HG02642 (cell line): ENCODE measurements at regions not wholly inside any gene's neighbourhood (a gene's known extent, or its start where the extent isn't known, plus 50 kb on each side); places are given as distances from the start of the nearest gene placed in this dataset.
"Not testable (repeated sequence)": the region's sequence is repeated elsewhere in the genome, so short reads cannot be mapped to it uniquely, and the experiment has no call there.

Experiments
- ATAC-seq: cut with Tn5 transposase; IDR thresholded peaks from one replicate; pipeline ENCODE4 v1.9.1; 2021; ENCODE audit warnings: mild to moderate bottlenecking; ENCODE audit not compliant: unreplicated experiment, poor library complexity

GRCh38 chr1:163562355-163562754 lies 240.6 kb downstream of the NUF2 start:
- no peak for ATAC-seq

GRCh38 chr1:163565166-163565565 lies 243.4 kb downstream of the NUF2 start:
- no peak for ATAC-seq

- ATAC-seq: no peak
Observed at GRCh38 chr1:163570071-163570470, 248.3 kb downstream of the NUF2 start.

- ATAC-seq: no peak
Observed at GRCh38 chr1:163571950-163572349, 250.2 kb downstream of the NUF2 start.

- ATAC-seq: no peak
Observed at GRCh38 chr1:163574119-163574518, 252.4 kb downstream of the NUF2 start.

GRCh38 chr1:163580926-163581325 lies 259.2 kb downstream of the NUF2 start:
- no peak for ATAC-seq

- no peak for ATAC-seq
Observed at GRCh38 chr1:163583661-163584181, 262.0 kb downstream of the NUF2 start.

- no peak for ATAC-seq
Observed at GRCh38 chr1:163585796-163586195, 264.0 kb downstream of the NUF2 start.

- no peak for ATAC-seq
Observed at GRCh38 chr1:163588796-163589195, 267.0 kb downstream of the NUF2 start.

- ATAC-seq: no peak
Observed at GRCh38 chr1:163589735-163590134, 268.0 kb downstream of the NUF2 start.

- ATAC-seq: not testable (repeated sequence)
Observed at GRCh38 chr1:163591131-163591530, 269.4 kb downstream of the NUF2 start.

GRCh38 chr1:163592623-163593022 lies 270.9 kb downstream of the NUF2 start:
- ATAC-seq: not testable (repeated sequence)

GRCh38 chr1:163596106-163596505 lies 274.4 kb downstream of the NUF2 start:
- ATAC-seq: not testable (repeated sequence)

- no peak for ATAC-seq
Observed at GRCh38 chr1:163596541-163597258, 274.9 kb downstream of the NUF2 start.

- no peak for ATAC-seq
Observed at GRCh38 chr1:163604321-163604720, 282.6 kb downstream of the NUF2 start.

- ATAC-seq: no peak
Observed at GRCh38 chr1:163604896-163605295, 283.1 kb downstream of the NUF2 start.

GRCh38 chr1:163608979-163609378 lies 287.2 kb downstream of the NUF2 start:
- no peak for ATAC-seq

GRCh38 chr1:163609858-163610257 lies 288.1 kb downstream of the NUF2 start:
- no peak for ATAC-seq

- ATAC-seq: no peak
Observed at GRCh38 chr1:163610486-163610885, 288.7 kb downstream of the NUF2 start.

GRCh38 chr1:163614361-163614760 lies 292.6 kb downstream of the NUF2 start:
- ATAC-seq: no peak

- no peak for ATAC-seq
Observed at GRCh38 chr1:163628034-163628773, 306.4 kb downstream of the NUF2 start.

- ATAC-seq: no peak
Observed at GRCh38 chr1:163632269-163632668, 310.5 kb downstream of the NUF2 start.
